DND-41 (cell line): ENCODE measurements at regions not wholly inside any gene's neighbourhood (a gene's known extent, or its start where the extent isn't known, plus 50 kb on each side); places are given as distances from the start of the nearest gene placed in this dataset.
A peak's percentile ranks its signal among the peaks of the same experiment; 100 is the strongest.

Experiments used
- ATAC-seq: fragments of 200-7000 bp; cut with Tn5 transposase; 3 replicates; pipeline ENCODE4 v1.9.1; 2021; ENCODE audit warnings: low read depth; ENCODE audit not compliant: insufficient read depth
- DNase-seq: peaks from one replicate; pipeline ENCODE4 v3.0.0-alpha.2; 2020
- H2AFZ ChIP-seq: 2 replicates; pipeline ENCODE4 v1.6.0; 2012; ENCODE audit warnings: low read depth, low read length
- H3K27ac ChIP-seq: 2 replicates; pipeline ENCODE4 v1.5.1; 2012; ENCODE audit warnings: low read length, inconsistent platforms
- H3K27me3 ChIP-seq: fragments of 200-600 bp; sonication (generic); 2 replicates; pipeline ENCODE4 v1.6.0; 2012; ENCODE audit warnings: low read length, mild to moderate bottlenecking, inconsistent platforms; ENCODE audit not compliant: insufficient read depth, poor library complexity
- H3K36me3 ChIP-seq: 2 replicates; pipeline ENCODE4 v1.5.1; 2012; ENCODE audit warnings: low read length, inconsistent platforms; ENCODE audit not compliant: insufficient read depth
- H3K4me1 ChIP-seq: 2 replicates; pipeline ENCODE4 v1.5.1; 2012; ENCODE audit warnings: mild to moderate bottlenecking, low read length; ENCODE audit not compliant: insufficient read depth
- H3K4me2 ChIP-seq: 2 replicates; pipeline ENCODE4 v1.6.0; 2012; ENCODE audit warnings: mild to moderate bottlenecking, moderate library complexity, low read length, inconsistent platforms; ENCODE audit not compliant: insufficient read depth
- H3K4me3 ChIP-seq, 2 experiments: fragments of 200-600 bp in 1 of 2; shearing (Covaris generic) in 1 of 2; 2 replicates each; pipeline ENCODE4 v1.5.1; 2012 to 2016; ENCODE audit warnings: inconsistent platforms in 2 of 2, low read length in 2 of 2, mild to moderate bottlenecking in 2 of 2, low read depth in 1 of 2, moderate library complexity in 1 of 2
- H3K79me2 ChIP-seq: 2 replicates; pipeline ENCODE4 v1.6.0; 2012; ENCODE audit warnings: low read length, inconsistent platforms; ENCODE audit not compliant: insufficient read depth
- H3K9ac ChIP-seq: 2 replicates; pipeline ENCODE4 v1.6.0; 2012; ENCODE audit warnings: low read depth, mild to moderate bottlenecking, inconsistent platforms, low read length, moderate library complexity
- H3K9me3 ChIP-seq: 2 replicates; pipeline ENCODE4 v1.5.1; 2012; ENCODE audit warnings: low read length, moderate library complexity, mild to moderate bottlenecking, inconsistent platforms; ENCODE audit not compliant: insufficient read depth, severe bottlenecking
- H4K20me1 ChIP-seq: 2 replicates; pipeline ENCODE4 v1.6.0; 2012; ENCODE audit warnings: low read length; ENCODE audit not compliant: insufficient read depth
- EZH2 ChIP-seq: IDR thresholded peaks from 3 replicates; pipeline ENCODE4 v1.6.1; 2012; ENCODE audit warnings: borderline replicate concordance, low read depth, mild to moderate bottlenecking, moderate library complexity, low read length, inconsistent platforms; ENCODE audit not compliant: severe bottlenecking
- TF ChIP-seq, protein P1 (sequence below): IDR thresholded peaks from 2 replicates; pipeline ENCODE4 v1.5.1; 2012; ENCODE audit warnings: borderline replicate concordance, low read length, moderate library complexity, mild to moderate bottlenecking; ENCODE audit not compliant: poor library complexity, severe bottlenecking; ENCODE audit errors: extremely low read depth

DNA sequence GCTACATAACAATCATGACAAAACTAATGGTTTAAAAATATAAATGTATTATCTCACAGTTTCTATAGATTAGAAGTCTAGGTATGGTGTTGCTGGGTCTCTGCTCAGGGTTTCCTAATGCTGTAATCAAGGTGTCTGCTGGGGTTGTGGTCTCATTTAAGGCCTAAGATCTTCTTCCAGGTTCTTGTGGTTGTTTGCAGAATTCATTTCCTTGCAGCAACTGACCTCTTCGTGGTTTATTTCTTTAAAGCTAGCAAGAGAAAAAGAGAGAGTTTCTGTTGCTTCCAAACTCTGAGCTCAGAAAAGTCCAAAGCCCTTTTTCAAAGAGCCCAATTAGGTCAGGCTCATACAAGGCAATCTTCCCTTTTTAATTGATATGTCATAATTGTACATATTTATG, 452.7 kb upstream of the CCDC179 start:
- Histone ChIP-seq H3K27ac (no peak overlapping the region), H3K36me3 (no peaks in the 10 kb centered on the region), H3K9me3 (no peaks in the 10 kb centered on the region), H3K79me2 (no peaks in the 10 kb centered on the region), H3K4me2 (no peak overlapping the region), H3K9ac (no peak overlapping the region), H3K4me3 (no peak overlapping the region), H4K20me1 (no peaks in the 10 kb centered on the region), H2AFZ (no peak overlapping the region), H3K4me1 (no peaks in the 10 kb centered on the region), H3K27me3 (no peaks in the 10 kb centered on the region)
- DNase-seq = peak; percentile 5
- peak; percentile 47; the same call in 1 of the 3 replicates for ATAC-seq
- TF ChIP-seq EZH2 = no peak
- TF ChIP-seq, protein P1, sequence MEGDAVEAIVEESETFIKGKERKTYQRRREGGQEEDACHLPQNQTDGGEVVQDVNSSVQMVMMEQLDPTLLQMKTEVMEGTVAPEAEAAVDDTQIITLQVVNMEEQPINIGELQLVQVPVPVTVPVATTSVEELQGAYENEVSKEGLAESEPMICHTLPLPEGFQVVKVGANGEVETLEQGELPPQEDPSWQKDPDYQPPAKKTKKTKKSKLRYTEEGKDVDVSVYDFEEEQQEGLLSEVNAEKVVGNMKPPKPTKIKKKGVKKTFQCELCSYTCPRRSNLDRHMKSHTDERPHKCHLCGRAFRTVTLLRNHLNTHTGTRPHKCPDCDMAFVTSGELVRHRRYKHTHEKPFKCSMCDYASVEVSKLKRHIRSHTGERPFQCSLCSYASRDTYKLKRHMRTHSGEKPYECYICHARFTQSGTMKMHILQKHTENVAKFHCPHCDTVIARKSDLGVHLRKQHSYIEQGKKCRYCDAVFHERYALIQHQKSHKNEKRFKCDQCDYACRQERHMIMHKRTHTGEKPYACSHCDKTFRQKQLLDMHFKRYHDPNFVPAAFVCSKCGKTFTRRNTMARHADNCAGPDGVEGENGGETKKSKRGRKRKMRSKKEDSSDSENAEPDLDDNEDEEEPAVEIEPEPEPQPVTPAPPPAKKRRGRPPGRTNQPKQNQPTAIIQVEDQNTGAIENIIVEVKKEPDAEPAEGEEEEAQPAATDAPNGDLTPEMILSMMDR = no peak

DNA sequence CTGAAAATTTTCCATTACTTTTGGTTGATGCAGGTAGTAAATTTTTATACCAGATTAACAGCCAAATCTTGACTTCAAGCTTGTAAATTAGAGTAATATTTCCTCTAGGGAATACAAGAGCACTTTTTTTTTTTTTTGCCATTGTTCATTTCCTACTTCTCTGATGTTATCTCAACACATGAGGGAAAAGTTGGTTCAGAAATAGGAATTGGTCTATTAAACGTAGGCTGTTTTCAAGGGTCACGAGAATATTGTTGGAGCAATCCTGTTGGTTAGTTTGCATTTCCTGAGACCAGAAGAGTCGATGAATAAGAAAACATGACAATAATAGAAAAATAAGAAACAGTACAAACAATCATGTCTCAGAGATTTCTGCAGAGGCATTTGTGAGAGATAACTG, 453.9 kb upstream of the CCDC179 start:
- Histone ChIP-seq H3K4me2 (no peak overlapping the region), H3K4me3 (no peak overlapping the region), H3K27ac (no peak overlapping the region), H2AFZ (no peak overlapping the region), H4K20me1 (no peaks in the 10 kb centered on the region), H3K9ac (no peak overlapping the region), H3K9me3 (no peaks in the 10 kb centered on the region), H3K36me3 (no peaks in the 10 kb centered on the region), H3K27me3 (no peaks in the 10 kb centered on the region), H3K79me2 (no peaks in the 10 kb centered on the region), H3K4me1 (no peaks in the 10 kb centered on the region)
- DNase-seq (no peak), ATAC-seq (no peak)
- TF ChIP-seq EZH2 = no peak

DNA sequence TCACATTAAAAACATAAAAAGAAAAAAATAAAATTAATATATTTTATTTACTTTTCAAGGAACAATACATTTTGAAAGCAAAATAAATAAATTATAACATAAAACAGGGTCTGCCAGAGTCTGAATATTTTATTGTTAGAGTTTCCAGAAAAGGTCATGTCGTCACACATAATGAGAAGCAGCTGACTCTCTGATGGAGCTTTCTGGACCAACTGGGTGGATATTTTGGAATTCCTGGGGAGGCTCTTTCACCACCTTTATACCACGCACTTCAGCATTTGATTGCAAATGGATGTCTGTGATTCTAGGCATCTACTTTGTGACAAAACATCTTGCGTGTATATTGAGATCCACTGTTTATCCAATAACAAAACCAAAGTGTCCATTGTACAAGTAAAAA, 455.0 kb upstream of the CCDC179 start:
- Histone ChIP-seq H3K79me2 (no peaks in the 10 kb centered on the region), H3K36me3 (no peaks in the 10 kb centered on the region), H4K20me1 (no peaks in the 10 kb centered on the region), H2AFZ (no peak overlapping the region), H3K4me2 (no peak overlapping the region), H3K4me3 (no peak overlapping the region), H3K27ac (no peak overlapping the region), H3K4me1 (no peaks in the 10 kb centered on the region), H3K9me3 (no peaks in the 10 kb centered on the region), H3K9ac (no peak overlapping the region), H3K27me3 (no peaks in the 10 kb centered on the region)
- no peak for ATAC-seq
- TF ChIP-seq EZH2 = no peak
- TF ChIP-seq, protein P1 = no peak
- no peak for DNase-seq

DNA sequence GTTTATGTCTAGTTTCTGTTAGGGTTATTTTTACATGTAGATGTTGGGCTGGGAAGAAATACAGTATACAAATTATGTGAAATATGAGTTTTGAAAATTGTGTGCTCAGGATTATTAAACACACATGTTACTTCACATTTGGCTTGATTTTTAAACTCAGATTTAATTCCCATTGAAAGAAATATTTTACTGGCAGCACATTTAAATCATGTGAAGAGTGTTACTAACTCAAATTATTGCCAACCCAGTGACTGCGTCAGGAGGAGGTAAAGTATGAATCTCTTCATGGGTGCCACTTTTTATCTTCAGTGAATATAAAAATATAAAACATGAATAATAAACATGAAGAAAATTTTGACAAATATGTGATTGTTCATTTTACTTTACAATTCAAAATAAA, 457.5 kb upstream of the CCDC179 start:
- Histone ChIP-seq H3K79me2 (no peaks in the 10 kb centered on the region), H3K9me3 (no peaks in the 10 kb centered on the region), H3K4me2 (no peak overlapping the region), H3K4me1 (no peaks in the 10 kb centered on the region), H3K9ac (no peak overlapping the region), H3K27me3 (no peaks in the 10 kb centered on the region), H3K27ac (no peak overlapping the region), H4K20me1 (no peaks in the 10 kb centered on the region), H3K4me3 (no peak overlapping the region), H2AFZ (no peak overlapping the region), H3K36me3 (no peaks in the 10 kb centered on the region)
- ATAC-seq (no peak), DNase-seq (no peak)
- TF ChIP-seq, protein P1 = no peak
- no peak for TF ChIP-seq EZH2
